ENCODE measurements at regions not wholly inside any gene's neighbourhood (a gene's known extent, or its start where the extent isn't known, plus 50 kb on each side); places are given as distances from the start of the nearest gene placed in this dataset.
A peak's percentile ranks its signal among the peaks of the same experiment; 100 is the strongest.
"Not testable (repeated sequence)": the region's sequence is repeated elsewhere in the genome, so short reads cannot be mapped to it uniquely, and the experiment has no call there.

- ATAC-seq = no peak
- intact Hi-C loops (cut with DNase I) = no loop called here
- DNase-seq = no peak
These were observed 280.1 kb upstream of the MBL2 start for GRCh38 chr10:53052521-53053164.

GRCh38 chr10:53045315-53045714, 272.7 kb upstream of the MBL2 start:
- intact Hi-C loops (cut with DNase I) = no loop called here
- ATAC-seq = no peak
- DNase-seq = no peak

- intact Hi-C loops (cut with DNase I); ATAC-seq; DNase-seq: not testable (repeated sequence)
These were observed 263.2 kb upstream of the MBL2 start for GRCh38 chr10:53035823-53036222.

- intact Hi-C loops (cut with DNase I) = no loop called here
- DNase-seq (no peak), ATAC-seq (no peak)
These were observed 260.8 kb upstream of the MBL2 start for GRCh38 chr10:53033396-53033795.

- DNase-seq = peak; percentile 35
- ATAC-seq; intact Hi-C loops (cut with DNase I): not testable (repeated sequence)
These were observed 257.6 kb upstream of the MBL2 start for GRCh38 chr10:53029872-53030849.

- ATAC-seq (no peak), DNase-seq (no peak)
- intact Hi-C loops (cut with DNase I) = no loop called here
These were observed 256.9 kb upstream of the MBL2 start for GRCh38 chr10:53029449-53029848.

- ATAC-seq; DNase-seq; intact Hi-C loops (cut with DNase I): not testable (repeated sequence)
These were observed 253.2 kb upstream of the MBL2 start for GRCh38 chr10:53025765-53026164.

- intact Hi-C loops (cut with DNase I) = no loop called here
- DNase-seq = no peak
- ATAC-seq = no peak
These were observed 252.7 kb upstream of the MBL2 start for GRCh38 chr10:53025172-53025711.

GRCh38 chr10:53023411-53023810, 250.8 kb upstream of the MBL2 start:
- DNase-seq (no peak), ATAC-seq (no peak)
- intact Hi-C loops (cut with DNase I) = no loop called here

- ATAC-seq = no peak
- intact Hi-C loops (cut with DNase I) = no loop called here
- DNase-seq = no peak
These were observed 250.1 kb upstream of the MBL2 start for GRCh38 chr10:53022611-53023088.

GRCh38 chr10:53013201-53013810, 240.7 kb upstream of the MBL2 start:
- ATAC-seq (no peak), DNase-seq (no peak)
- intact Hi-C loops (cut with DNase I) = no loop called here

GRCh38 chr10:53009961-53010907, 237.7 kb upstream of the MBL2 start:
- DNase-seq (no peak), ATAC-seq (no peak)
- intact Hi-C loops (cut with DNase I) = no loop called here

GRCh38 chr10:53007527-53007842, 234.9 kb upstream of the MBL2 start:
- ATAC-seq (no peak), DNase-seq (no peak)
- intact Hi-C loops (cut with DNase I) = no loop called here

GRCh38 chr10:53006663-53007526, 234.3 kb upstream of the MBL2 start:
- DNase-seq = no peak
- intact Hi-C loops (cut with DNase I) = no loop called here
- ATAC-seq = no peak

- no peak for ATAC-seq
- no peak for DNase-seq
- intact Hi-C loops (cut with DNase I) = no loop called here
These were observed 233.2 kb upstream of the MBL2 start for GRCh38 chr10:53005612-53006345.

- DNase-seq (no peak), ATAC-seq (no peak)
- intact Hi-C loops (cut with DNase I) = no loop called here
These were observed 230.5 kb upstream of the MBL2 start for GRCh38 chr10:53003094-53003493.

GRCh38 chr10:52999681-53000080, 227.1 kb upstream of the MBL2 start:
- intact Hi-C loops (cut with DNase I) = no loop called here
- ATAC-seq (no peak), DNase-seq (no peak)
